Mucosa of descending colon (tissue), 3 donors: ENCODE measurements at regions not wholly inside any gene's neighbourhood (a gene's known extent, or its start where the extent isn't known, plus 50 kb on each side); places are given as distances from the start of the nearest gene placed in this dataset.

Experiments
- ATAC-seq: fragments of 200-7000 bp; cut with Tn5 transposase; one replicate; pipeline ENCODE4 v1.9.1; 2020; ENCODE audit warnings: mild to moderate bottlenecking, moderate library complexity
- DNase-seq, 3 donors: peaks; one replicate each; pipeline ENCODE4 v3.0.0-alpha.2; 2020
- H3K36me3 ChIP-seq: fragments of 200-600 bp; one replicate; pipeline ENCODE4 v1.8.0; 2021; ENCODE audit warnings: low read depth, mild to moderate bottlenecking
- H3K4me1 ChIP-seq: fragments of 200-600 bp; one replicate; pipeline ENCODE4 v1.8.0; 2021; ENCODE audit warnings: low read depth, mild to moderate bottlenecking
- H3K4me3 ChIP-seq: fragments of 200-600 bp; one replicate; pipeline ENCODE4 v1.8.0; 2021; ENCODE audit warnings: mild to moderate bottlenecking
- H3K9me3 ChIP-seq: fragments of 200-600 bp; one replicate; pipeline ENCODE4 v1.8.0; 2021; ENCODE audit warnings: mild to moderate bottlenecking
- CTCF ChIP-seq: fragments of 200-600 bp; IDR thresholded peaks from one replicate; pipeline ENCODE4 v1.8.0; 2022; ENCODE audit warnings: antibody characterized with exemption, mild to moderate bottlenecking
- intact Hi-C, 2 donors: fragments of 100-400 bp; cut with DNase I in 1 of 2; cut with micrococcal nuclease in 1 of 2; formaldehyde crosslinking; loops; one replicate each; pipeline versions ENCODE4 v1.11.0 to v1.11.1; 2022; cut with DNase I, micrococcal nuclease
- donor health status: DM: no; HTN: no; CAD: no; lungs with moderate emphysema.
- donor health status: DM: no; HTN: no; CAD: no.
- donor health status: DM: no; HTN: yes; CAD: no.

- Histone ChIP-seq H3K4me1 (no peaks in the 10 kb centered on the region), H3K9me3 (no peaks in the 10 kb centered on the region), H3K4me3 (no peak overlapping the region), H3K36me3 (no peaks in the 10 kb centered on the region)
- no peak for ATAC-seq
- no peak for TF ChIP-seq CTCF
- intact Hi-C loops: loop anchor here in 1 of 2 donors (10.0 kb wide), 1 partner anchor 191 kb away; no protein-coding TSS in a partner anchor
- no peak for DNase-seq
Observed at GRCh38 chr1:218525451-218526197, 180.5 kb downstream of the TGFB2 start.

- intact Hi-C loops: loop anchor here in 1 of 2 donors (10.0 kb wide), 1 partner anchor 191 kb away; no protein-coding TSS in a partner anchor
- H3K4me3 ChIP-seq: no peak overlapping the region
- DNase-seq (no peak), ATAC-seq (no peak)
- TF ChIP-seq CTCF: no peak
- no peaks in the 10 kb centered on the region for H3K4me1 ChIP-seq
- no peaks in the 10 kb centered on the region for H3K36me3 ChIP-seq
- H3K9me3 ChIP-seq: no peaks in the 10 kb centered on the region
Observed at GRCh38 chr1:218526198-218526580, 181.1 kb downstream of the TGFB2 start.

GRCh38 chr1:218527737-218528136, 182.6 kb downstream of the TGFB2 start:
- intact Hi-C loops: loop anchor here in 1 of 2 donors (10.0 kb wide), 1 partner anchor 193 kb away; no protein-coding TSS in a partner anchor
- no peaks in the 10 kb centered on the region for H3K36me3 ChIP-seq
- DNase-seq: no peak
- ATAC-seq: no peak
- TF ChIP-seq CTCF: no peak
- H3K9me3 ChIP-seq: no peaks in the 10 kb centered on the region
- no peak overlapping the region for H3K4me3 ChIP-seq
- no peaks in the 10 kb centered on the region for H3K4me1 ChIP-seq

- DNase-seq: no peak
- H3K4me3 ChIP-seq: no peak overlapping the region
- no peak for TF ChIP-seq CTCF
- no peak for ATAC-seq
- H3K9me3 ChIP-seq: no peaks in the 10 kb centered on the region
- H3K4me1 ChIP-seq: no peaks in the 10 kb centered on the region
- intact Hi-C loops: loop anchor here in 1 of 2 donors (10.0 kb wide), 1 partner anchor 195 kb away; no protein-coding TSS in a partner anchor
- H3K36me3 ChIP-seq: no peaks in the 10 kb centered on the region
Observed at GRCh38 chr1:218529646-218530300, 184.6 kb downstream of the TGFB2 start.

GRCh38 chr1:218531936-218532335, 186.8 kb downstream of the TGFB2 start:
- ATAC-seq: no peak
- H3K9me3 ChIP-seq: no peaks in the 10 kb centered on the region
- no peaks in the 10 kb centered on the region for H3K4me1 ChIP-seq
- no peak for DNase-seq
- TF ChIP-seq CTCF: no peak
- intact Hi-C loops: no loop called here
- H3K36me3 ChIP-seq: no peaks in the 10 kb centered on the region
- H3K4me3 ChIP-seq: no peak overlapping the region
